H1 (cell line): ENCODE measurements at regions not wholly inside any gene's neighbourhood (a gene's known extent, or its start where the extent isn't known, plus 50 kb on each side); places are given as distances from the start of the nearest gene placed in this dataset.

Experiments used
- CTCF ChIA-PET: fragments of 300-600 bp; sonication (Branson Sonifier 250); formaldehyde crosslinking; loops from one replicate; lab custom pipeline; 2021; ENCODE audit not compliant: partially characterized antibody; lab: Charles Lee
- POLR2A ChIA-PET: fragments of 300-600 bp; sonication (Branson Sonifier 250); formaldehyde crosslinking; loops from one replicate; lab custom pipeline; 2021; ENCODE audit warnings: inconsistent platforms; ENCODE audit not compliant: partially characterized antibody; lab: Charles Lee
- DNase-seq, 2 experiments: peaks; one replicate each; pipeline versions ENCODE4 v3.0.0 to v3.0.0-alpha.2; 2010 to 2022; ENCODE audit warnings: low spot score in 2 of 2, low read depth in 1 of 2, mixed read lengths in 1 of 2
- FAIRE-seq: peaks from 2 replicates; lab custom pipeline; 2011; peaks lifted over from hg19 to GRCh38; lab: Jason Lieb, UNC
- H2AFZ ChIP-seq: 2 replicates; pipeline ENCODE4 v1.8.1; 2012; ENCODE audit warnings: low read length, inconsistent platforms
- H2AK5ac ChIP-seq: 2 replicates; pipeline ENCODE4 v1.6.1; 2013; ENCODE audit warnings: low read depth, low read length
- H2BK120ac ChIP-seq: replicated peaks from 2 replicates; pipeline ENCODE3; 2013; ENCODE audit warnings: low read depth, low read length, inconsistent platforms
- H2BK12ac ChIP-seq: 2 replicates; pipeline ENCODE4 v1.6.1; 2013; ENCODE audit warnings: low read depth, low read length
- H2BK15ac ChIP-seq: 2 replicates; pipeline ENCODE4 v1.6.1; 2013; ENCODE audit warnings: low read length
- H2BK20ac ChIP-seq: 2 replicates; pipeline ENCODE4 v1.6.1; 2013; ENCODE audit warnings: low read length
- H2BK5ac ChIP-seq: 2 replicates; pipeline ENCODE4 v1.6.1; 2013; ENCODE audit warnings: low read depth, low read length
- H3K14ac ChIP-seq: 2 replicates; pipeline ENCODE4 v1.6.1; 2013; ENCODE audit warnings: inconsistent platforms; ENCODE audit not compliant: insufficient read length
- H3K18ac ChIP-seq: 2 replicates; pipeline ENCODE4 v1.6.1; 2013; ENCODE audit warnings: low read length; ENCODE audit errors: extremely low read depth
- H3K23ac ChIP-seq: 2 replicates; pipeline ENCODE4 v1.6.1; 2013; ENCODE audit warnings: inconsistent platforms; ENCODE audit not compliant: insufficient read length
- H3K23me2 ChIP-seq: 2 replicates; pipeline ENCODE4 v1.6.1; 2013; ENCODE audit warnings: low read depth, low read length
- H3K27ac ChIP-seq: 2 replicates; pipeline ENCODE4 v1.6.1; 2011; ENCODE audit warnings: low read depth, low read length, inconsistent platforms
- H3K27me3 ChIP-seq, 4 experiments: replicated peaks in 1 of 4; 1 replicate in 1 of 4; 2 replicates in 3 of 4; pipeline versions ENCODE4 v1.6.1 to v1.8.1; 2011 to 2013; ENCODE audit warnings: low read length in 3 of 4, mild to moderate bottlenecking in 3 of 4, inconsistent platforms in 2 of 4, mixed read lengths in 2 of 4, moderate library complexity in 1 of 4; ENCODE audit not compliant: control insufficient read depth in 3 of 4, insufficient read depth in 3 of 4; ENCODE audit errors: extremely low read depth in 1 of 4
- H3K36me3 ChIP-seq, 4 experiments: 2 replicates each; pipeline versions ENCODE4 v1.6.1 to v1.8.1; 2011 to 2013; ENCODE audit warnings: mild to moderate bottlenecking in 4 of 4, low read length in 3 of 4, moderate library complexity in 2 of 4, control low read depth in 1 of 4, inconsistent platforms in 1 of 4; ENCODE audit not compliant: insufficient read depth in 4 of 4, control insufficient read depth in 2 of 4
- H3K4ac ChIP-seq: replicated peaks from 2 replicates; pipeline ENCODE3; 2013; ENCODE audit warnings: low read length, low read depth, mixed read lengths, inconsistent platforms; ENCODE audit not compliant: insufficient read length
- H3K4me1 ChIP-seq, 4 experiments: replicated peaks in 1 of 4; 1 replicate in 1 of 4; 2 replicates in 3 of 4; pipeline versions ENCODE4 v1.6.1 to v1.8.1; 2011 to 2013; ENCODE audit warnings: low read length in 3 of 4, inconsistent platforms in 2 of 4, mixed read lengths in 1 of 4; ENCODE audit not compliant: insufficient read depth in 4 of 4, control insufficient read depth in 3 of 4
- H3K4me2 ChIP-seq, 2 experiments: 2 replicates each; pipeline versions ENCODE4 v1.6.1 to v1.8.1; 2011 to 2013; ENCODE audit warnings: low read depth in 2 of 2, low read length in 2 of 2, control low read depth in 1 of 2, inconsistent platforms in 1 of 2, mild to moderate bottlenecking in 1 of 2; ENCODE audit not compliant: insufficient read depth in 1 of 2
- H3K4me3 ChIP-seq, 4 experiments: fragments of 200-600, 300-600 bp in 1 of 4; sonication (generic), shearing (Covaris generic), sonication (Bioruptor Twin) in 1 of 4; 2 replicates each; pipeline versions ENCODE4 v1.5.1 to v1.8.1; 2011 to 2016; ENCODE audit warnings: low read length in 4 of 4, low read depth in 3 of 4, control low read depth in 2 of 4, inconsistent platforms in 2 of 4, mild to moderate bottlenecking in 2 of 4, mixed read lengths in 1 of 4, moderate library complexity in 1 of 4; ENCODE audit not compliant: insufficient read depth in 2 of 4; ENCODE audit errors: extremely low read depth in 1 of 4
- H3K56ac ChIP-seq: replicated peaks from 2 replicates; pipeline ENCODE3; 2013; ENCODE audit warnings: low read depth, mild to moderate bottlenecking, mixed read lengths, low read length, inconsistent platforms; ENCODE audit not compliant: insufficient read length
- H3K79me1 ChIP-seq: 2 replicates; pipeline ENCODE4 v1.6.1; 2013; ENCODE audit warnings: low read depth, low read length, control low read depth
- H3K79me2 ChIP-seq, 2 experiments: 2 replicates each; pipeline versions ENCODE4 v1.6.1 to v1.8.1; 2012 to 2013; ENCODE audit warnings: low read length in 2 of 2, mild to moderate bottlenecking in 2 of 2, inconsistent platforms in 1 of 2; ENCODE audit not compliant: insufficient read depth in 2 of 2, control insufficient read depth in 1 of 2
- H3K9ac ChIP-seq, 4 experiments: replicated peaks in 1 of 4; 1 replicate in 1 of 4; 2 replicates in 3 of 4; pipeline versions ENCODE4 v1.6.1 to v1.8.1; 2011 to 2013; ENCODE audit warnings: low read depth in 3 of 4, low read length in 3 of 4, control low read depth in 2 of 4, mild to moderate bottlenecking in 2 of 4, moderate library complexity in 2 of 4, inconsistent platforms in 1 of 4; ENCODE audit errors: extremely low read depth in 1 of 4
- H3K9me3 ChIP-seq, 2 experiments: 2 replicates each; pipeline versions ENCODE4 v1.6.1 to v1.8.1; 2012 to 2013; ENCODE audit warnings: mild to moderate bottlenecking in 2 of 2, moderate library complexity in 2 of 2, control low read depth in 1 of 2, inconsistent platforms in 1 of 2, low read depth in 1 of 2, low read length in 1 of 2, mixed read lengths in 1 of 2; ENCODE audit not compliant: insufficient read depth in 2 of 2
- H4K20me1 ChIP-seq, 2 experiments: replicated peaks in 1 of 2; 2 replicates each; pipeline versions ENCODE3 to v1.8.1; 2011 to 2013; ENCODE audit warnings: inconsistent platforms in 2 of 2, low read length in 2 of 2, mild to moderate bottlenecking in 1 of 2; ENCODE audit not compliant: insufficient read depth in 2 of 2, control insufficient read depth in 1 of 2
- H4K5ac ChIP-seq: 2 replicates; pipeline ENCODE4 v1.6.1; 2013; ENCODE audit warnings: low read length, low read depth, mixed read lengths, inconsistent platforms; ENCODE audit not compliant: insufficient read length
- H4K8ac ChIP-seq: 2 replicates; pipeline ENCODE4 v1.8.0; 2013; ENCODE audit warnings: mild to moderate bottlenecking, moderate library complexity, low read length, inconsistent platforms; ENCODE audit not compliant: insufficient read depth; ENCODE audit errors: extremely low read depth
- H4K91ac ChIP-seq: replicated peaks from 2 replicates; pipeline ENCODE3; 2013; ENCODE audit warnings: low read length, mixed read lengths, inconsistent platforms; ENCODE audit not compliant: insufficient read length
- CHD1 ChIP-seq: IDR thresholded peaks from 2 replicates; pipeline ENCODE4 v1.6.1; 2012; ENCODE audit warnings: low read depth, low read length, improper control_type of control experiment
- CTBP2 ChIP-seq: IDR thresholded peaks from 2 replicates; pipeline ENCODE4 v1.7.0; 2011; ENCODE audit warnings: borderline replicate concordance, mild to moderate bottlenecking, moderate library complexity, mixed read lengths, low read length; ENCODE audit not compliant: insufficient read depth, insufficient read length
- KDM1A ChIP-seq: fragments of 200-600, 300-600 bp; sonication (generic); IDR thresholded peaks from 2 replicates; pipeline ENCODE4 v1.7.1; 2016; ENCODE audit warnings: mild to moderate bottlenecking, low read length, borderline replicate concordance
- RAD21 ChIP-seq, 2 experiments: IDR thresholded peaks in 1 of 2; conservative IDR thresholded peaks in 1 of 2; 2 replicates each; pipeline ENCODE4 v1.6.1; 2011; ENCODE audit warnings: low read depth in 2 of 2, low read length in 2 of 2, improper control_type of control experiment in 1 of 2, inconsistent platforms in 1 of 2, mild to moderate bottlenecking in 1 of 2, moderate library complexity in 1 of 2
- SIN3A ChIP-seq, 2 experiments: IDR thresholded peaks in 1 of 2; conservative IDR thresholded peaks in 1 of 2; 2 replicates each; pipeline ENCODE4 v1.6.1; 2011 to 2012; ENCODE audit warnings: low read length in 2 of 2, improper control_type of control experiment in 1 of 2, low read depth in 1 of 2, mild to moderate bottlenecking in 1 of 2
- TEAD4 ChIP-seq: IDR thresholded peaks from 2 replicates; pipeline ENCODE4 v1.6.1; 2012; ENCODE audit warnings: low read depth, low read length, inconsistent platforms, mixed read lengths
- ZNF274 ChIP-seq: IDR thresholded peaks from 2 replicates; pipeline ENCODE4 v1.7.0; 2012; ENCODE audit warnings: low read length, borderline replicate concordance; ENCODE audit errors: extremely low read depth
- WGBS, 2 experiments: shearing (Covaris generic) in 1 of 2; methylation state at CpG; one replicate each; pipeline versions ENCODE4 v1.1.6 to v1.1.7; 2013 to 2015; ENCODE audit warnings: low lambda C conversion rate in 2 of 2, mixed read lengths in 2 of 2, inconsistent platforms in 1 of 2, low coverage in 1 of 2, missing lambda C conversion rate in 1 of 2; ENCODE audit not compliant: insufficient replicate concordance in 2 of 2, insufficient coverage in 1 of 2, insufficient read length in 1 of 2; ENCODE audit errors: extremely low coverage in 1 of 2, missing lambda C conversion rate in 1 of 2; 5-methylcytosine and 5-hydroxymethylcytosine counted together
- TF ChIP-seq, protein P1 (sequence below): IDR thresholded peaks from 2 replicates; pipeline ENCODE4 v1.6.1; 2012; ENCODE audit warnings: low read length, inconsistent platforms

- peak; percentile 49 to 72 for DNase-seq
- Histone ChIP-seq H3K23ac (no peak overlapping the region), H2BK20ac (peak overlapping the region; percentile 43; the same call in 1 of the 2 replicates), H3K18ac (peak overlapping the region; percentile 53; the same call in 1 of the 2 replicates), H2AK5ac (no peak overlapping the region), H3K9me3 (no peaks in the 10 kb centered on the region), H2BK120ac (no peak overlapping the region), H4K91ac (peak overlapping the region; percentile 4), H2BK15ac (no peak overlapping the region), H3K4ac (no peak overlapping the region), H3K36me3 (no peaks in the 10 kb centered on the region), H4K20me1 (no peaks in the 10 kb centered on the region), H2AFZ (no peak overlapping the region), H4K5ac (no peak overlapping the region), H3K27ac (no peak overlapping the region), H3K56ac (no peak overlapping the region), H3K4me3 (peak overlapping the region in 1 of 4 experiments; percentile 43; a peak in 3 of 8 replicates), H3K79me2 (no peaks in the 10 kb centered on the region), H3K4me1 (peaks cover 5 to 18% (median 8%) of the 10 kb centered on the region in 4 experiments), H2BK12ac (peak overlapping the region; percentile 51; the same call in 1 of the 2 replicates), H3K14ac (no peak overlapping the region), H3K4me2 (peak overlapping the region; percentile 34 to 50), H4K8ac (no peak overlapping the region; the same call in 1 of the 2 replicates), H3K79me1 (no peaks in the 10 kb centered on the region), H3K23me2 (no peaks in the 10 kb centered on the region), H2BK5ac (peak overlapping the region; percentile 18; the same call in 1 of the 2 replicates), H3K27me3 (no peaks in the 10 kb centered on the region), H3K9ac (no peak overlapping the region)
- ChIA-PET POLR2A (interaction anchor here (0.9 to 1.7 kb wide), 8 partner anchors 10 to 109 kb away, joined by 3 to 5 read pairs (median 3); no protein-coding TSS in a partner anchor), CTCF (interaction anchor here (0.6 to 2.7 kb wide), 15 partner anchors 17 to 1702 kb away, joined by 3 to 9 read pairs (median 3); no protein-coding TSS in a partner anchor)
- FAIRE-seq, result no peak
- 21% methylated on average over 12 of the region's 20 CpGs; no CpG with 5 or more reads in 1 of the 2 experiments for WGBS, 2 experiments
- TF ChIP-seq, protein P1, sequence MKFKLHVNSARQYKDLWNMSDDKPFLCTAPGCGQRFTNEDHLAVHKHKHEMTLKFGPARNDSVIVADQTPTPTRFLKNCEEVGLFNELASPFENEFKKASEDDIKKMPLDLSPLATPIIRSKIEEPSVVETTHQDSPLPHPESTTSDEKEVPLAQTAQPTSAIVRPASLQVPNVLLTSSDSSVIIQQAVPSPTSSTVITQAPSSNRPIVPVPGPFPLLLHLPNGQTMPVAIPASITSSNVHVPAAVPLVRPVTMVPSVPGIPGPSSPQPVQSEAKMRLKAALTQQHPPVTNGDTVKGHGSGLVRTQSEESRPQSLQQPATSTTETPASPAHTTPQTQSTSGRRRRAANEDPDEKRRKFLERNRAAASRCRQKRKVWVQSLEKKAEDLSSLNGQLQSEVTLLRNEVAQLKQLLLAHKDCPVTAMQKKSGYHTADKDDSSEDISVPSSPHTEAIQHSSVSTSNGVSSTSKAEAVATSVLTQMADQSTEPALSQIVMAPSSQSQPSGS, result peak; percentile 72; the same call in 1 of the 2 replicates
- TF ChIP-seq TEAD4 (peak; percentile 22; the same call in 1 of the 2 replicates), KDM1A (peak; percentile 35; the same call in 1 of the 2 replicates), RAD21 (IDR thresholded peaks at IDR 0.05 in 1 of 2, conservative IDR thresholded peaks at IDR 0.05 in 1 of 2; ENCODE audit: low read depth in 2 of 2, low read length in 2 of 2) (peak; percentile 66 to 68), CTBP2 (peak; percentile 47), SIN3A (conservative IDR thresholded peaks at IDR 0.05 in 1 of 2, IDR thresholded peaks at IDR 0.05 in 1 of 2; ENCODE audit: low read depth in 1 of 2, low read length in 2 of 2) (0 out of 4 replicates have a peak, but pooled peaks of 1 of the 2 experiments have one; percentile 46), CHD1 (no peak), ZNF274 (no peak)
Observed at GRCh38 chr12:124655698-124656516, 88.5 kb upstream of the NCOR2 start.
